ENCODE measurements at regions not wholly inside any gene's neighbourhood (a gene's known extent, or its start where the extent isn't known, plus 50 kb on each side); places are given as distances from the start of the nearest gene placed in this dataset.

DNA sequence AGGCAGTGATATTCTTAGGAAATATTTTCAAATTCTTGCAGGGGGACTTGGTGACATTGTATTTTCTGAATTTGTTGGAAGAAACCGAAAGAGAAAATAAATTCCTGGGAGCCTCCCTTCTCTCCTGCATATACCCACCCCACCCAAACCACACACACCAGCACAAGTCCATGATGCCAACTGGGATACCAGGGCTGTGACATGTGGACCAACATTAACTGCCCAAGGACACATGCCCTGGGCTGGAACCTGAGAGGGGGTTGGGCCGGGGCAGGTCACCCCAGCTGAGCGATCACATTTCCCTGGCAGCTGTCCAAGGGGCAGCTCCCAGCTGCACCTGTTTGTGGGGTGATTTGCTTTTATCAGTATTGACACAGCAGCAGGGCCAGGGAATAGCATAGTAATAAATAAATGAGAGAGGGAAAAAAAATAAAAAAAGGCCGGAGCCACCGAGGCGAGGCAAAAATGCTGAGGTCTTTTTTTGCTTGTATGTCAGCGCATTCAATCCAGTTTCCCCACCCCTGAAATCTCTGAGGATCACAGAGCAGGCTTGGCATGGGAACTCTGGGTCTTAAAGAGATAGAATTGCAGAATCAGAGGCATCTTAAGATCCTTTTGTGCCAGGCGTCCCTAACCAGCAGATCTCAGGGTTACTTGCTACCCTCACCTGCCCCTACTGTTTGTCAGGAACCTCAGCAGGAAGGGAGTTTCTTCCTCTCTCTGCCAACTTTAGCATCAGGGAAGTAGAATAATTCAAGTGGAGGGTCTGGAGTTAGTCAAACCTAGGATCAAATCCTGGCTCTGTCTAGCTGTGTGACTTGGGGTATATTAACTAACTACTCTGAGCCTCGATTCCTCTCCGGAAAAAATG lies 66.5 kb upstream of the PIM1 start:
- no peaks in the 10 kb centered on the region for H3K9me3 ChIP-seq
- no peak for TF ChIP-seq CTCF (IDR thresholded peaks at IDR 0.05)
- peak overlapping the region; percentile 12 to 46 for H3K4me3 ChIP-seq
- DNase-seq (ENCODE audit: low spot score), result peak; percentile 68
- no peaks in the 10 kb centered on the region for H3K27me3 ChIP-seq
- no peaks in the 10 kb centered on the region for H3K36me3 ChIP-seq
- H3K27ac ChIP-seq, result peak overlapping the region; percentile 83 to 86
- peaks cover 0 to 27% of the 10 kb centered on the region in 2 donors for H3K4me1 ChIP-seq

GRCh38 chr6:37104824-37105147 lies 65.2 kb upstream of the PIM1 start:
- Histone ChIP-seq H3K9me3 (no peaks in the 10 kb centered on the region), H3K27ac (peak overlapping the region in 1 of 2 donors; percentile 16)
- DNase-seq (ENCODE audit: low spot score), result no peak

GRCh38 chr6:37105148-37106050 lies 64.6 kb upstream of the PIM1 start:
- H3K4me3 ChIP-seq, result no peak overlapping the region
- no peak for TF ChIP-seq CTCF (IDR thresholded peaks at IDR 0.05)
- H3K27ac ChIP-seq, result peak overlapping the region in 1 of 2 donors; percentile 16
- no peaks in the 10 kb centered on the region for H3K36me3 ChIP-seq
- no peaks in the 10 kb centered on the region for H3K9me3 ChIP-seq
- H3K4me1 ChIP-seq, result peaks cover 0 to 27% of the 10 kb centered on the region in 2 donors
- H3K27me3 ChIP-seq, result no peaks in the 10 kb centered on the region
- no peak for DNase-seq (ENCODE audit: low spot score)

More at GRCh38 chr6:37104824-37105147, 65.2 kb upstream of the PIM1 start:
- H3K27me3 ChIP-seq, result no peaks in the 10 kb centered on the region
- no peak overlapping the region for H3K4me3 ChIP-seq
- peaks cover 0 to 27% of the 10 kb centered on the region in 2 donors for H3K4me1 ChIP-seq
- no peak for TF ChIP-seq CTCF (IDR thresholded peaks at IDR 0.05)
- H3K36me3 ChIP-seq, result no peaks in the 10 kb centered on the region

DNA sequence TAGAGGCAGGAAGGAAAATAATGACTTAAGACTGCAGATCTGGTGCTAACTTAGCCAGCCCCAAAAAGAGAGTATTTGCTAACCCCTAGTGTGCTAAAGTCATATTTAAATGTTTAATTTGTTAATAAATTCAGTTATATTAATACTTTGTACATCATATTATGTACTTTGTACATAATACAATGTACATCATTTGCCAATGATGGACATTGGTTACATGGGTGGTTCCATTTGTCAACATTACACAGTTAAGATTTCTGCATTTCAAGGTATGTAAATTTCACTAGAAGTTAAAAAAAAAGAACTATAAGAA lies 63.9 kb upstream of the PIM1 start:
- DNase-seq (ENCODE audit: low spot score), result no peak
- H3K36me3 ChIP-seq, result no peaks in the 10 kb centered on the region
- peaks cover 0 to 27% of the 10 kb centered on the region in 2 donors for H3K4me1 ChIP-seq
- no peak overlapping the region for H3K4me3 ChIP-seq
- TF ChIP-seq CTCF (IDR thresholded peaks at IDR 0.05), result no peak
- no peaks in the 10 kb centered on the region for H3K27me3 ChIP-seq
- H3K27ac ChIP-seq, result no peak overlapping the region
- no peaks in the 10 kb centered on the region for H3K9me3 ChIP-seq

DNA sequence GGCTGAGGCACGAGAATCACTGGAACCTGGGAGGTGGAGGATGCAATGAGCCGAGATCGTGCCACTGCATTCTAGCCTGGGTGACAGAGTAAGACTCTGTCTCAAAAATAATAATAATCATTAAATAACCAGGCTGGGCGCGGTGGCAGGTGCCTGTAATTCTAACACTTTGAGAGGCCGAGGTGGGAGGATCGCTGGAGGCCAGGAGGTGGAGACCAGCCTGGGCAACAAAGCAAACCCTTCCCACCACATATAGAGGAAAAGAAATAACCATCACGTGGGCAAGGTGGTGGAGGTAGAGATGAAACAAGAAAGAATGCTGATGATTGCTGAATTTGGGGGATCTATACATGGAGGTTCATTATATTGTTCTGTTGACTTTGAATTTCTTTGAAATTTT lies 63.4 kb upstream of the PIM1 start:
- DNase-seq (ENCODE audit: low spot score), result no peak
- Histone ChIP-seq H3K36me3 (no peaks in the 10 kb centered on the region), H3K27ac (no peak overlapping the region), H3K27me3 (no peaks in the 10 kb centered on the region), H3K4me3 (no peak overlapping the region), H3K9me3 (no peaks in the 10 kb centered on the region), H3K4me1 (peaks cover 0 to 27% of the 10 kb centered on the region in 2 donors)
- TF ChIP-seq CTCF (IDR thresholded peaks at IDR 0.05), result no peak
